HEK293 (cell line): ENCODE measurements at regions not wholly inside any gene's neighbourhood (a gene's known extent, or its start where the extent isn't known, plus 50 kb on each side); places are given as distances from the start of the nearest gene placed in this dataset.
"Not testable (repeated sequence)": the region's sequence is repeated elsewhere in the genome, so short reads cannot be mapped to it uniquely, and the experiment has no call there.

Experiments
- CTCF ChIP-seq: fragments of 450-650 bp; formaldehyde crosslinking; IDR thresholded peaks from 2 replicates; pipeline ENCODE4 v1.5.1; 2016; ENCODE audit warnings: missing biosample characterization, missing genetic modification characterization
- SETDB1 ChIP-seq: IDR thresholded peaks from one replicate; pipeline ENCODE4 v1.6.1; 2017; ENCODE audit warnings: mild to moderate bottlenecking, low read length, moderate library complexity, mixed read lengths; ENCODE audit not compliant: insufficient read length
- ZBTB49 ChIP-seq: fragments of 450-650 bp; formaldehyde crosslinking; IDR thresholded peaks from 2 replicates; pipeline ENCODE4 v1.5.1; 2016; ENCODE audit warnings: missing biosample characterization, missing genetic modification characterization, low read depth
- ZNF248 ChIP-seq: fragments of 450-650 bp; formaldehyde crosslinking; IDR thresholded peaks from 2 replicates; pipeline ENCODE4 v1.5.1; 2017; ENCODE audit warnings: missing biosample characterization, missing genetic modification characterization
- ZNF785 ChIP-seq: fragments of 450-650 bp; formaldehyde crosslinking; IDR thresholded peaks from 2 replicates; pipeline ENCODE4 v1.5.1; 2016; ENCODE audit warnings: missing biosample characterization, missing genetic modification characterization
- TF ChIP-seq, protein P1 (sequence below): fragments of 450-650 bp; formaldehyde crosslinking; conservative IDR thresholded peaks from 2 replicates; pipeline ENCODE4 v1.5.1; 2016; ENCODE audit warnings: low read depth, missing biosample characterization, missing genetic modification characterization

DNA sequence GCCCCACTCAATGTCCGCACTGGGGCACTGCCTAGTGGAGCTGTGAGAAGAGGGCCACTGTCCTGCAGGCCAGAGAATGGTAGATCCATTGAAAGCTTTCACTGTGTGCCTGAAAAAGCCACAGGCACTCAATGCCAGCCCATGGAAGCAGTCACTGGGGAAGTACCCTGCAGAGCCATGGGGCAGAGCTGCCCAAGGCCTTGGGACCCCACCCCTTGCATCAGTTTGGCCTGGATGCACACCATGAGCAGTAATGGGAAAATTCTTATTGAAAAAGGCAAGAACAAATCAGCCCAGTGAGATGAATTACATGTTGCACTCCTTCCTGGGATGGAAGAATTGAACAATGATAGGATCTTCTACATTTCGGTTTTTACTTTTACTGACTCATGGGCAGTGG, 447.1 kb downstream of the SPATA31A1 start:
- not testable (repeated sequence) for TF ChIP-seq CTCF (tag by site-specific recombination); ZNF248 (tag by site-specific recombination); ZBTB49 (tag by site-specific recombination); SETDB1; ZNF785 (tag by site-specific recombination)
- TF ChIP-seq, protein P1, sequence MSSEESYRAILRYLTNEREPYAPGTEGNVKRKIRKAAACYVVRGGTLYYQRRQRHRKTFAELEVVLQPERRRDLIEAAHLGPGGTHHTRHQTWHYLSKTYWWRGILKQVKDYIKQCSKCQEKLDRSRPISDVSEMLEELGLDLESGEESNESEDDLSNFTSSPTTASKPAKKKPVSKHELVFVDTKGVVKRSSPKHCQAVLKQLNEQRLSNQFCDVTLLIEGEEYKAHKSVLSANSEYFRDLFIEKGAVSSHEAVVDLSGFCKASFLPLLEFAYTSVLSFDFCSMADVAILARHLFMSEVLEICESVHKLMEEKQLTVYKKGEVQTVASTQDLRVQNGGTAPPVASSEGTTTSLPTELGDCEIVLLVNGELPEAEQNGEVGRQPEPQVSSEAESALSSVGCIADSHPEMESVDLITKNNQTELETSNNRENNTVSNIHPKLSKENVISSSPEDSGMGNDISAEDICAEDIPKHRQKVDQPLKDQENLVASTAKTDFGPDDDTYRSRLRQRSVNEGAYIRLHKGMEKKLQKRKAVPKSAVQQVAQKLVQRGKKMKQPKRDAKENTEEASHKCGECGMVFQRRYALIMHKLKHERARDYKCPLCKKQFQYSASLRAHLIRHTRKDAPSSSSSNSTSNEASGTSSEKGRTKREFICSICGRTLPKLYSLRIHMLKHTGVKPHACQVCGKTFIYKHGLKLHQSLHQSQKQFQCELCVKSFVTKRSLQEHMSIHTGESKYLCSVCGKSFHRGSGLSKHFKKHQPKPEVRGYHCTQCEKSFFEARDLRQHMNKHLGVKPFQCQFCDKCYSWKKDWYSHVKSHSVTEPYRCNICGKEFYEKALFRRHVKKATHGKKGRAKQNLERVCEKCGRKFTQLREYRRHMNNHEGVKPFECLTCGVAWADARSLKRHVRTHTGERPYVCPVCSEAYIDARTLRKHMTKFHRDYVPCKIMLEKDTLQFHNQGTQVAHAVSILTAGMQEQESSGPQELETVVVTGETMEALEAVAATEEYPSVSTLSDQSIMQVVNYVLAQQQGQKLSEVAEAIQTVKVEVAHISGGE (tag by site-specific recombination): not testable (repeated sequence)
